Muscle layer of duodenum (tissue), 2 donors: ENCODE measurements at regions not wholly inside any gene's neighbourhood (a gene's known extent, or its start where the extent isn't known, plus 50 kb on each side); places are given as distances from the start of the nearest gene placed in this dataset.
"Not testable (repeated sequence)": the region's sequence is repeated elsewhere in the genome, so short reads cannot be mapped to it uniquely, and the experiment has no call there.

ENCODE experiments used
- H3K27ac ChIP-seq: one replicate; pipeline ENCODE4 v1.7.0; 2013; ENCODE audit warnings: mild to moderate bottlenecking, low read length
- H3K27me3 ChIP-seq: one replicate; pipeline ENCODE4 v1.7.0; 2013; ENCODE audit warnings: low read depth, mild to moderate bottlenecking, control low read depth, low read length
- H3K36me3 ChIP-seq, 2 donors: one replicate each; pipeline ENCODE4 v1.7.0; 2013; ENCODE audit warnings: low read length in 2 of 2, control low read depth in 1 of 2, mild to moderate bottlenecking in 1 of 2; ENCODE audit not compliant: insufficient read depth in 2 of 2, control insufficient read depth in 1 of 2
- H3K4me1 ChIP-seq, 2 donors: one replicate each; pipeline ENCODE4 v1.7.0; 2013; ENCODE audit warnings: low read length in 2 of 2, mild to moderate bottlenecking in 2 of 2, control low read depth in 1 of 2, moderate library complexity in 1 of 2; ENCODE audit not compliant: insufficient read depth in 2 of 2, control insufficient read depth in 1 of 2
- H3K4me3 ChIP-seq, 2 donors: one replicate each; pipeline ENCODE4 v1.7.0; 2013; ENCODE audit warnings: low read length in 2 of 2, low read depth in 1 of 2, mild to moderate bottlenecking in 1 of 2
- H3K9me3 ChIP-seq, 2 donors: one replicate each; pipeline ENCODE4 v1.7.0; 2013; ENCODE audit warnings: low read length in 2 of 2, control low read depth in 1 of 2, mild to moderate bottlenecking in 1 of 2; ENCODE audit not compliant: control insufficient read depth in 1 of 2
- donor health status: healthy.

DNA sequence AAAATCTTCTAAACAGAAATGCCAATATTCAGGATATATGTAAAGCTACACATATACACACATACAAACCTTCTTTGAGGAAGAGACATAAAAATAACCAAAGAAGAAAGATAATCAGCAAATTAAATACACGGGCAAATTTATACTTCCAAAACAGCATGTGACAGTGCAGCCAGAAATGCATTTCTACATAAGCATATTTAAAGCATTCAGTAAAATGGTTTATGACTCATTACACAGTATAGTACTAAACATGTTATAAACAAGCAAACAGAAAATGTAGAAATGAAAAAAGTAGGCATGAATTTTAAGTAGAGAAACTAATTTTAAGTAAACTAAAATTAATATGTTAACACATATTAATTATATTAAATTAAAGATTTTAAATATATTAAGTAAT, 1717.2 kb downstream of the OTOL1 start:
- Histone ChIP-seq H3K36me3 (no peaks in the 10 kb centered on the region), H3K27ac (no peak overlapping the region), H3K27me3 (no peaks in the 10 kb centered on the region), H3K9me3 (no peaks in the 10 kb centered on the region), H3K4me1 (no peaks in the 10 kb centered on the region), H3K4me3 (no peak overlapping the region)

DNA sequence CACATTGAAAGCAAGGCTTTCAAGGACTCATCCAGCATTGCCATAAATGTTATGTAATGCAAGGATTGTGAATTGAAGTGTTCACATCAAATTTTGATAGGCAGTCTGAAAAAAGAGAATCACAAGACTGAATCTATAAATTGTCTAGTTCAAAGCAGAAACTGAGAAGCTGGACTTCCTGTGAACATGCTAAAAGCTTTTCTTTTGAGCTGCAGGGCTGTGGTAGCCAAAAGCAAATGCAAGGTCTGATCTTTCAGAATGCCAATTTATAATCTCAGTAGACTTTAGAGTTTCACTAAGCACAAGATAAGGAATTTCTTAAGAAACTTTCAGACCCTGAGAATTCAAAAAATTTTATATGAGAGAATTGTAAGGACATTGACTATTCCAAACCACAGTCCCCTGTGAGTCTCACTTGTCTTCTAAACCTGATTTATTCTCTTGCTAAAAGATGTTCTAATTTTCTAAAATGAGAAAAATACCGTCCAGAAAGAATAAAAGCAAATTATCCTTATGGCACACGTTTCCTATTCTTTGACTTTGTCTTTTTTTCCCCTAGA, 1700.3 kb downstream of the OTOL1 start:
- no peak overlapping the region for H3K27ac ChIP-seq
- no peaks in the 10 kb centered on the region for H3K36me3 ChIP-seq
- no peaks in the 10 kb centered on the region for H3K4me1 ChIP-seq
- H3K9me3 ChIP-seq: no peaks in the 10 kb centered on the region
- H3K4me3 ChIP-seq: no peak overlapping the region
- H3K27me3 ChIP-seq: no peaks in the 10 kb centered on the region

- Histone ChIP-seq H3K9me3 (no peaks in the 10 kb centered on the region), H3K36me3 (no peaks in the 10 kb centered on the region), H3K4me1 (no peaks in the 10 kb centered on the region), H3K27ac (no peak overlapping the region), H3K4me3 (no peak overlapping the region), H3K27me3 (no peaks in the 10 kb centered on the region)
Measured at GRCh38 chr3:163196245-163196644, 1699.6 kb downstream of the OTOL1 start.

DNA sequence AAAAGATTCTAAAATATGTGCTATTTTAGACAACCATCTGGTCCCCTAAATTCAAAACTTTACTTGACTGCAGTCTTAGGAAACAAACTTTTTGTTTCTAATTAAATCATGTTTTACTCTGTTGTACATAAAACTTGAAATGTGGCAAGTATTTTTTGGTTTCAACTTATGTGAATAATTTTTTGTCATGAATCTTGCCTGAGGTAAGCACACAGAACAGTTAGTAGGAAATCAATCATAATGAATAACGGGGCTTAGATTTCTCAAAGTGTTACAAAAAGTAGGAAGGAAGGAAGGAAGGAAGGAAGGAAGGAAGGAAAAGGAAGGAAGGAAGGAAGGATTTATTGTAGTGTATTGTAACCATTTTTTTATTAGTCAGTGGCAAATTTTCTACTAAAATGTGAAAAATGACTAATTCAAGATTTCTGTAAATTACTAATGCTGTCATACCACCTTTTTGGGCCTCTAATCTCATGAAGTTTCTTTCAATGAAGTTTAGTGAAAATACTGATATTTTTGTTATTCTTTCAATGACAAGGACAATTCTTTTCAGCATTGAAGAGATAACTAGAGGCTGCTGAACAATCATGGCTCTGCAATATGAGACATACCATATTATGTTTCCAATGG, 1689.2 kb downstream of the OTOL1 start:
- H3K36me3 ChIP-seq: no peaks in the 10 kb centered on the region
- no peaks in the 10 kb centered on the region for H3K27me3 ChIP-seq
- no peak overlapping the region for H3K4me3 ChIP-seq
- H3K27ac ChIP-seq: no peak overlapping the region
- no peaks in the 10 kb centered on the region for H3K9me3 ChIP-seq
- no peaks in the 10 kb centered on the region for H3K4me1 ChIP-seq

DNA sequence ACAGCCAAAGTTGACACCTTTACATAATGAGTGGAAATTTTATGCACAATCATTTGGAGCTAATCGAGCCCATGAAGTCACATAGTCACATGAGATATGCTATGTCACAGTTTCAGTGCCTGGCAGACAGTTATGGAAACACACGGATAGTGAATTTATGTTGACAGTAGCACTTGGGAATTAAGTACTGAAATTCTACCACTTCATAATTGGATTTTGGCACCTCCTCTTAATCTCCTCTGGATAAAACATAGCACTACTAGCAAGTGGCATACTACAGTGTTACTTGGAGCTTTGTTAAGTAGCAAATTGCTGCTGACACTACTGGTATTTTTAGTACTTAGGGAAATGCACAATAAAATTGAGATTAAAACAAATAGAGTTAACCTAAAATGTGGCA, 1679.4 kb downstream of the OTOL1 start:
- Histone ChIP-seq H3K4me3 (no peak overlapping the region), H3K27ac (no peak overlapping the region), H3K9me3 (peaks cover 0 to 3% of the 10 kb centered on the region in 2 donors), H3K27me3 (no peaks in the 10 kb centered on the region), H3K4me1 (no peaks in the 10 kb centered on the region), H3K36me3 (no peaks in the 10 kb centered on the region)

DNA sequence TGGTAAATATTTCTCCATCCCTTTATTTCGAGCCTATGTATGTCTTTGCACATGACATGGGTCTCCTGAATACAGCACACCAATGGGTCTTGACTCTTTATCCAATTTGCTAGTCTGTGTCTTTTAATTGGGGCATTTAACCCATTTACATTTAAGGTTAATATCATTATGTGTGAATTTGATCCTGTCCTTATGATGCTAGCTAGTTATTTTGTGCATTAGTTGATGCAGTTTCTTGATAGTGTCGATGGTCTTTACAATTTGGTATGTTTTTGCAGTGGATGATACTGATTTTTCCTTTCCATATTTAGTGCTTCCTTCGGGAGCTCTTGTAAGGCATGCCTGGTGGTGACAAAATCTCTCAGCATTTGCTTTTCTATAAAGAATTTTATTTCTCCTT, 1675.9 kb downstream of the OTOL1 start:
- not testable (repeated sequence) for H3K36me3 ChIP-seq, H3K27me3 ChIP-seq, H3K4me1 ChIP-seq, H3K4me3 ChIP-seq, H3K9me3 ChIP-seq, H3K27ac ChIP-seq

- H3K9me3 ChIP-seq: peaks cover 0 to 5% of the 10 kb centered on the region in 2 donors
- H3K4me1 ChIP-seq: no peaks in the 10 kb centered on the region
- no peaks in the 10 kb centered on the region for H3K27me3 ChIP-seq
- H3K27ac ChIP-seq: no peak overlapping the region
- no peaks in the 10 kb centered on the region for H3K36me3 ChIP-seq
- no peak overlapping the region for H3K4me3 ChIP-seq
Measured at GRCh38 chr3:163166197-163166596, 1669.6 kb downstream of the OTOL1 start.

DNA sequence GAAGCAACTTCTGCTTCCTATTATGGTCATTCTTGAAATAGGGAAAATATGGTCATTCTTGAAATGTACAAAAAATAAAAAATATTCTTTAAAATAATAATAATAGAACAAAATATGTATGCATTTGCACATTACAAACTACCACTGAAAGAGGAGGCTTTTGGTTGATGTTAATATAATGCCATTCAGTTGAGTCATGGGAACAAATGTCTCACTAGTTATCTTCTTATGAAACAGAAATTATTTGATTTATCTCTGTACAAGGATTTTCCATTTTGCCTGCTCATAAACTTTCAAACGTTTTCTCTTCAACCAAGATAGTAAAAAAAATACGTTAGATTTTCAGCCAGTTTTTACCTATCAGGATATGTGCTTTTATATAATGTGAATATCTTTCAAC, 1662.7 kb downstream of the OTOL1 start:
- Histone ChIP-seq H3K27ac (no peak overlapping the region), H3K4me3 (no peak overlapping the region), H3K27me3 (no peaks in the 10 kb centered on the region), H3K36me3 (no peaks in the 10 kb centered on the region), H3K4me1 (no peaks in the 10 kb centered on the region), H3K9me3 (peaks cover 0 to 3% of the 10 kb centered on the region in 2 donors)

DNA sequence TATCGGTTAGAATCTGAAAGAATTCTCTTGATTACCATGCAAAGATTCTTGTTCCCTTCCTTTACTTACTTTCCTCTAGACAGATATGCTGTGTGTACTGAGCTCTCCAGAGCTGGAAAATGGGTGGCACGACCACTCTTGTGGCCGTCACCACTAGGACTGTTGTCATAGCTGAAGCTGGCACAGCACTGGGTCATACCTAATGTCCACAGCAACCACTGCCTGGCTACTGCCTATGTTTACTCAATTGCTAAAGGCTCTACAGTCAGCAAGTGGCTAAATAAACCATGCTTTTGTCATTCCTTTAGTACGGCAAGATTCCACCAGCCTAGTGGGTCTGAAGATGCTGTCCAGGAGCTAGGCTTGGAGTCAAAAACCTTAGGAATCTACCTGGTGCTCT, 1643.0 kb downstream of the OTOL1 start:
- no peaks in the 10 kb centered on the region for H3K27me3 ChIP-seq
- H3K27ac ChIP-seq: no peak overlapping the region
- H3K9me3 ChIP-seq: no peaks in the 10 kb centered on the region
- H3K36me3 ChIP-seq: no peaks in the 10 kb centered on the region
- no peaks in the 10 kb centered on the region for H3K4me1 ChIP-seq
- H3K4me3 ChIP-seq: no peak overlapping the region

DNA sequence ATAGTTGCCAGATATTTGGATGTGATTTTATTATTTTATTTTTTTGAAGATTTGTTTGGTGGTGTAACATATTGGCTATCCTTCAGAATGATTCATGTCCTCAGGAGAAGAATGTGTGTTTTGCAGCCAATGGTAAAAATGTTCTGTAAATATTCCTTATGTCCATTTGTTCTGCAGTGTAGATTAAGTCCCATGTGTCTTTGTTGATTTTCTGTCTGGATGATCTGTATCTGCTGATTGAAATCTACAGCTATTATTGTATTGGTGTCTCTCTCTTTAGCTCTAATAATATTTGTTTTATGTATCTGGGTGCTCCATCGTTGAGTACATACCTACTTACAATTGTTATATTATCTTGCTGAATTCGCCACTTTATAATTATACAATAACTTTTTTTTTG, 1641.7 kb downstream of the OTOL1 start:
- H3K36me3 ChIP-seq: no peaks in the 10 kb centered on the region

DNA sequence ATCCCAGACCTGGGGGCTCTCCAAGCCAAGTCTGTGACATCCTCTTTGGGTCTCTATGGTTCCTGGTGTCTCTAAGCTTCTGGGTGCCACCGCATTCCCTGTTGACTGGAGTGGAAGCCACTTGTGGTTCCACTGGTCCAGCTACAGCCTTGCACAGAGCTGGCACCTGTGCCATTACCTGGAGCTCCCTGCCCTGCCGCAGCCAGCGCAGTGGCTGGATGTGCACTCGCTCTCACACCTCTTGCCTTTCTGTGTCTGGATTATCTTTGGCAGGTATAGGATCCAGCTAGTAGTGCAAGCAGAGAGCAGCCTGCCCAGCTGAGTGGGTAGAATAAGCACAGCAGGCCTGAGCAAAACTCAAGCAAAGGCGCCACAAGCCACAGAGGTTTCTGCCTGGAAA, 1635.5 kb downstream of the OTOL1 start:
- no peak overlapping the region for H3K4me3 ChIP-seq
- no peaks in the 10 kb centered on the region for H3K27me3 ChIP-seq
- no peak overlapping the region for H3K27ac ChIP-seq
- peaks cover 0 to 11% of the 10 kb centered on the region in 2 donors for H3K9me3 ChIP-seq
- no peaks in the 10 kb centered on the region for H3K36me3 ChIP-seq
- H3K4me1 ChIP-seq: no peaks in the 10 kb centered on the region

More for the DNA sequence above, 1641.7 kb downstream of the OTOL1 start:
- no peak overlapping the region for H3K27ac ChIP-seq
- H3K4me1 ChIP-seq: no peaks in the 10 kb centered on the region
- H3K27me3 ChIP-seq: no peaks in the 10 kb centered on the region
- H3K4me3 ChIP-seq: no peak overlapping the region
- H3K9me3 ChIP-seq: no peaks in the 10 kb centered on the region

GRCh38 chr3:163129287-163129686, 1632.7 kb downstream of the OTOL1 start:
- H3K36me3 ChIP-seq: no peaks in the 10 kb centered on the region
- H3K4me3 ChIP-seq: no peak overlapping the region
- H3K4me1 ChIP-seq: no peaks in the 10 kb centered on the region
- H3K27ac ChIP-seq: no peak overlapping the region
- H3K27me3 ChIP-seq: no peaks in the 10 kb centered on the region
- peaks cover 0 to 25% of the 10 kb centered on the region in 2 donors for H3K9me3 ChIP-seq
